HL-60/S4 (cell line): ENCODE measurements at regions not wholly inside any gene's neighbourhood (a gene's known extent, or its start where the extent isn't known, plus 50 kb on each side); places are given as distances from the start of the nearest gene placed in this dataset.
"Not testable (repeated sequence)": the region's sequence is repeated elsewhere in the genome, so short reads cannot be mapped to it uniquely, and the experiment has no call there.

Experiments used
- in situ Hi-C: fragments of 300-500 bp; cut with MboI; formaldehyde crosslinking; loops from 2 replicates; pipeline ENCODE4 v1.14.3; 2022; ENCODE audit warnings: low sequenced_read_pairs

DNA sequence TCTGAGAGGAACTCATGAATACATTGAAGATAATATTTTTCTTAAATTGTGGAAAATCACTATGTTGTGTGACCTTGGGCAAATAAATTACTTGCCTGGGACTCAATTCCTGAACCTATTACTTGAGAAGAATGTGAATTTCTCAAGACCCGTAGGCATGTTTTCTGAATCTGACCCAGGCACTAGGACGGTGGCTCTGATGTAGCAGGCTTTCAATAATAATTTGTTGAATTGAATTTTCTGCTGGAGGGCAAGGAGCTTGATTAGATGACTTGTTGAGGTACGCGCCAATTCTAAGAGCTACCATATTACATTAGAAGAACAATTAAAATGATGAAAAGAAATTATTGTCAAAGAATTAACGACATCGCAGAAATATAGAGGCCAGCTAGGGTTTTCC lies 150.2 kb upstream of the LRRC3B start:
- in situ Hi-C loops, result no loop called here

DNA sequence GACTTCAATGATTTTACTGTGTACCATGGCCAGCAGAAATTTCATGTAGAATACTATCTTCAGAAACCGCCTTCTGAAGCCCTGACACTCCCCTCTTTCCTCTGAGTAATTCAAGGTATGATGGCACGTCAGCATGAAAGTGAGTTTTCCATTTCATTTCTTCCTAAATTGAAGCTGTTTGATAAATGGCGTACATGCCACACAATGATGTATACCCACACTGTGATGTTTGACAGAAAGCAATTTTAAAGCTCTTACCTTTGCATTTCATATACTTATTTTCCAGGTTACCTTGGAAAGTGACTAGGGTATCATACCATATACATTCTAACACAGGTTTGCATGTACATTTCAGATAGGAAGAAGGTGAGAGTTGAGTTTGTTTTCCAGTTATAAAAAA lies 147.9 kb upstream of the LRRC3B start:
- in situ Hi-C loops, result no loop called here

DNA sequence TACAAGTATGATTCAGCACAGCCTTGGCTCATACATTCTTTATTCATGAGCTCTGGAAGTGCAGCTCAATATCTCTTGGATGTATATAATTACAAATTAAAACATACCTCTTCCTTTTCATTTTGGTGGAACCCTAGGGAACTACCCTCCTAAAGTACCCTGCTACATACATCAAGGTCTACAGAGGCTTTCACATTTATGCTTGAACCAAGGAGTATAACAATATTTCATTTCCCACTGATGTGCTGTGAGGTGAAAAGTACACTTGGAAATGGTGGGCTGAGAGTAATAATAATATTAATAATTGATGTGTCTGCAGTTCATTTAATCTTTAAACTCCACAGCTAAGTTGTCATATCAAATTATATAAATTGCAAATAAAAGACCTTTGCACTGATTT lies 142.2 kb upstream of the LRRC3B start:
- in situ Hi-C loops, result no loop called here

DNA sequence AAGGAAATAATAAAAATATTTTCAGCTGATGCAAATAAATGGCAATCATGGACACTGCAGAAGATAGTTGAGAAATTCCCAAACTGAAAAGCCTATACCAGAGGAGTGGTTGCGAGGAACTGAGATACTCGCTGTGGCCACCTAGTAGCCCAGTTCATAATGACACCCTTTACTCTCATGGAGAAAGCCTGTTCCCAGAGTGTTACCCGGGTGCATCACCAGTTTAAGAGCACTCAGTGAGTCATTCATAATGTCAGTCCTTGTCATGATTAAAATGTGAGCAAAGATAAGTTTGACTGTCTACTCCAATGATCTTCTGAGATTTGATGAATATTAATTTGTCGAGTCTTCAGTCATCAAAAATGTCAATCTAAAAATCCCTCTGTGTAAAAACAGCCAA lies 138.4 kb upstream of the LRRC3B start:
- in situ Hi-C loops, result no loop called here

DNA sequence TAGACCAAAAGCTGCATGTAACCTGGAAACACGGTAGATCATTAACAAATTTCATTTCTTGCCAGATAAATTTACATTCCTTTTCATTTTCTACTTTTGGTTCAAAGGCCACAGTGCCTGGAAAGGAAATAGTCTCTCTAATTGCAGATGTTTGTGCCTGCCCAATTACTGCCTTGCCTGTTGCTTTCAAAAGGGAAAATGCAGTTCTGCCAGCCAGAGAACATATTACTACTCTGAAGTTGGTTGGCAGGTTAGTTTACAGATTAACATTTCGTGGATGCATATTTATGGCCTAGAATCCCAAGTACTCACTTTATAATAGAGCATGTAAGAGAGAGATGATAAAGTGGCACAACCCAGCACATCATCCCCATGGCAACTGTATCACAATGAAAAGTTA lies 124.3 kb upstream of the LRRC3B start:
- in situ Hi-C loops, result no loop called here

DNA sequence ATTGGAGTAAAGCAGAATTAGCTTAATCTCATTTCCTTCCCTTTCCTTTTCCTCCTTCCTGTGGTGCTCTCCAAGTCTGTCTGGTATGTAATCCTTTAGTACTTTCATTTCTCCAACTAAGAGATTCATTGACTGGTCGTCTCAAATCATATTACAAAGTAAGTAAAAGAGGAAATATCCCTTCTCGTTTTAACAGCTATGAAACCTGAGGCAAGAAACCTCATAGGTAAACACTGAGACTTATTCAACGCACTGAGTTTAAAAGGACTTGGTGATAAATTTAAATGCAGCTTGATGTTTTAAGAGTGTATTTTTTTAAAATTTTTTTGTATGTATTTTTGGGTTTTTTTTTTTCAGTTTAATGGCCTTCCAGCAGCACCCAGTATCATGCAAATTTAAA lies 117.2 kb upstream of the LRRC3B start:
- in situ Hi-C loops, result no loop called here

DNA sequence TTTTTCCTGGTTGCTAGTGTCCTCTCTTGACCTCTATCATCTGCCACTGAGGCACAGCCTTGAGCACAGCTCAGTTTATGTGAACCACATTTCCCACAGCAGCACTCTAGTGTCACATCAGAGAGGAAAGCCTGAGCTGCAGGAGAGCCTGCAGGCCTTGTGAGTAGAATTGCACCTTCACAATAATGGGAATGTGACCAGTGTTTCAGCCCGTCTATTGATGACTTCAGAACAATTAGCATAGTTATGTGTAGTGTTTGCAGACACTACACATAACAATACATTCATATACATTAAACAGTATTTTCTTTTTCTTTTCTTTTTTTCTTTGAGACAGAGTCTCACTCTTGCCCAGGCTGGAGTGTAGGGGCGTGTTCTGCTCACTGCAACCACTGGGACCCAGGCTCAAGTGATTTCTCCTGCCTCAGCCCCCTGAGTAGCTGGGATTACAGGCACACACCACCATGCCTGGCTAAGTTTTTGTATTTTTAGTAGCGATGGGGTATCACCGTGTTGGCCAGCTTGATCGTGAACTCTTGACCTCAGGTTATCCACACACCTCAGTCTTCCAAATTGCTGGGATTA lies 108.0 kb upstream of the LRRC3B start:
- in situ Hi-C loops, result not testable (repeated sequence)

DNA sequence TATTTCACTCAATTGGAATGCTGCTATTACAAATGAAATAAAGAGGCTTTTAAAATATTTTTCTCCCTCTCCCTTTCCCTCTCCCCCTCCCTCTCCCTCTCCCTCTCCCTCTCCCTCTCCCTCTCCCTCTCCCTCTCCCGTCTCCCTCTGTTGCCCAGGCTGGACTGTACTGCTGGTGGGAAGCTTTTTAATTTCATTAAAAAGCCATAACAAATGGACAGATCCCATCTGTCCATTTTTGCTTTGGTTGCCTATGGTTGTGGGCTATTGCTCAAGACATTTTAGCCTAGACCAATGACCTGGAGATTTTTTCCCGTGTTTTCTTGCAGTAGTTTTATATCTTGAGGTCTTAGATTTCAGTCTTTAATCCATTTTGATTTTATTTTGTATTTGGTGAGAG lies 107.2 kb upstream of the LRRC3B start:
- in situ Hi-C loops, result no loop called here

DNA sequence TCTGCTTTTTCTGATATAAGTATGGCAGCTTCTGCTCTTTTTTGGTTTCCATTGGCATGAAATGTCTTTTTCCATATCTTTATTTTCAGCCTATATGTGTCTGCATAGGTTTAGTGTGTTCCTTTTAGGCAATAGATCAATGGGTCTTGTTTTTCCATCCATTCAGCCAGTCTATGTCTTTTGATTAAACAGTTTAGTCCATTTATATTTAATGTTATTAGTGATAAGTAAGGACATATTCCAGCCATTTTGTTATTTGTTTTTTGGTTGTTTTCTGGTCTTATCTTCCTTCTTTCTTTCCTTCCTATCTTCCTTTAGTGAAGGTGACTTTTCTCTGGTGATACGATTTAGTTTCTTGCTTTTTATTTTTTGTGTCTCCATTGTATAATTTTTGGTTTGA lies 101.3 kb upstream of the LRRC3B start:
- in situ Hi-C loops, result no loop called here

DNA sequence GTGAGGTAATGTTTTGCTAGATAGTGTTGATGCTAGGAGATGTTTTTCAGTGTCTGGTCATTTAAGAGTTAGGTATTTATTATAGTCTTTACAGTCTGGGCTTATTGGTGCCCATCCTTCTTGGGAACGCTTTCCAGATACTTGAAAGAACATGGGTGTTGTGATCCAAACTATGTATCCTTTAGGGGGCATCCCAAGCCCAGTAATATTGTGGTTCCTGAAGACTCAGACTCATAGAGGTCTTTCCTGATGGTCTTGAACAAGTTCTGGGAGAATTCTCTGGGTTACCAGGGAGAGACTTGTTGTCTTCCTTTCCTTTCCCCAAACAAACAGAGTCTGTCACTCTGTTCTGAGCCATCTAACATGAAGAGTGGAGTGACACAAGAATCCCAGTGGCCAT lies 99.7 kb upstream of the LRRC3B start:
- in situ Hi-C loops, result no loop called here

DNA sequence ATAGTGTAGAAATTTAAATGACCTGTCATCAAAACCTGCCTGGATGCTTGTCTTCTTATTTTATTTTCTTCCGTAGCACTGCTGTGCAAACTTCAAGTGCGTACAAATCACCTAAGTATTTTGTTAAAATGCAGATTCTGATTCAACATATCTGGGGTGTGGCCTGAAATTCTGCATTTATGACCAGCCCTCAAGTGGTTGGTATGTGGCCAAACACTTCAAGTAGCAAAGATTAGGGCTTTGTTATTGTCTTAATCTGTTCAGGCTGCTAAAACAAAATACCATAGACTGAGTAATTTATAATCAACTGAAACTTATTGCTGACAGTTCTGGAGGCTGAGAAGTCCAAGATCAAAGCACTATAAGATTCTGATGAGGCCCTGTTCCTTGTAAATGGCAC lies 97.6 kb upstream of the LRRC3B start:
- in situ Hi-C loops, result no loop called here

DNA sequence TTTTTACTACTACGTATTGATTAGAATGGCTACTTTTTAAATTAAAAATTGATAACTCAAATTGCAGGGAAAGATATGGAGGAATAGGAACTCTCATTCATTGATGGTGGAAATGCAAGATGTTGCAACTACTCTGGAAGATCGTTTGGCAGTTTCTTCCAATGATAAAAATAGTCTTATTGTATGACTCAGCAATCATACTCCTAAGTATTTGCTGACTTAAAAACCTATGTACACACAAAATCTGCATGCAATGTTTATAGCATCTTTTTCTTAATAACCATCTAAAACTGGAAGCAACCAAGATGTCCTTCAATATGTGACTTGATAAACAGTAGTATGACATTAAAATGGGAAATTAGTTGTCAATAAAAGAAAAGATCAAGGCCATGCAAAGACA lies 87.4 kb upstream of the LRRC3B start:
- in situ Hi-C loops, result no loop called here

DNA sequence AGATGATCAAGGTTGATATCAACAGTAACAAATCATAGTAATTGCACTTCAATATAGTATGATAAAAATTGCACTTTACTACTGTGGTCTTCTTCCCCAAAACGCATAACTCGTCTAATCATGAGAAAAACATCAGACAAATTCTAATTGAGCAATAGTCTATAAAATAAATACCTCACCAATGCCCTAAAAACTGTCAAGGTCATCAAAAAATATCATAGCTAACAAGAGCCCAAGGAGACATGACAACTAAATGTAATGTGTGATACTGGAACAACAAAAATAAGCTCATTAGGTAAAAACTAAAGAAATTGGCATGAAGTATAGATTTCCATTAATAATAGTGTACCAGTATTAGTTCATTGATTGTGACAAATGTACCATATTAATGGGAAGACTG lies 85.6 kb upstream of the LRRC3B start:
- in situ Hi-C loops, result no loop called here

DNA sequence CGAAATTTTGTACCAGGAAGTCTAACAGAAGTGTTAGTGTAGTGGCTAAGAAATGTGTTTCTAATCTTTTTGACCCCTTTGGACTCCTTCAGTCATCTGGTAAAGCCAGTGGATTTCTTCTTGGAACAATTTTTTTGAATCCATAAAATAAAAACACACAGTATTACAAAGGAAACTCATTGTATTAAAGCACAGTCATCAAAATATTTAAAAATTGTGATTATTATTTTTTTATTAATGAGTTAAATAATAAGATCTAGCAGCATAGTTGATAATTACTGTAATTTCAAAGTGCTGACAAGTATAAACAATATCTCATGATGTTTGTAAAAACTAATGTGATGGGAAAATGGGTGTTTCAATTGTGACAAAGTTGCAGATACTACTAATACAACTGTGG lies 72.2 kb upstream of the LRRC3B start:
- in situ Hi-C loops, result no loop called here

DNA sequence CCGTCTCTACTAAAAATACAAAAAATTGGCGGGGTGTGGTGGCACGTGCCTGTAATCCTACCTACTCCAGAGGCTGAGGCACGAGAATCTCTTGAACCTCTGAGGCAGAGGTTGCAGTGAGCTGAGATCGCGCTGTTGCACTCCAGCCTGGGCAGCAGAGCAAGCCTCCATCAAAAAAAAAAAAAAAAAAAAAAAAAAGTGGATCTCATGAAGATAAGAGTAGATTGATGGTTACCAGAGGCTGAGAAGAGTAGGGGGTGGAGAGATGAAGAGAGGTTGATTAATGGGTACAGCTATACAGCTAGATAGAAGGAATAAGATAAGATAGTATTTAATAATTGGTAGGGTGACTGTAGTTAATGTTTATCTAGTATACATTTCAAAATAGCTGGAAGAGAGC lies 65.9 kb upstream of the LRRC3B start:
- in situ Hi-C loops, result no loop called here

DNA sequence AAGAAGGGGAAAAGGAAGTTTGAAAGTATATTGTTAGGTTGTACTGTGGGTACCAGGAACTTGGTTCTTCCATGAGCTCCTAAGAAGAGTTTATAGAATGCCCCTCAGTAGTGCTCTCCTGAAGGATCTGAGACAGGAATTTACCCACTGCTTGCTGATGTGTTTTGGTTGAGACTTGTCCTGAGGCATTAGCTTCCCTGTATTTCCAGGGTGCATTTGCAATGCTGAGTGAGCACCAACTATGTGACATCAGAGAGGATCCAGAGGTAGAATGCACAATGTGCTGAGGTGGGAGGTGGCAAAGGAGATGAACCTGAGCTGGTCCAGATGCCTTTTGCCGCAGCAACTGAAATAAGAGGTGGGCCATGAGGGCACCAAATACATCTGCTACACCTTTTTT lies 64.3 kb upstream of the LRRC3B start:
- in situ Hi-C loops, result no loop called here

DNA sequence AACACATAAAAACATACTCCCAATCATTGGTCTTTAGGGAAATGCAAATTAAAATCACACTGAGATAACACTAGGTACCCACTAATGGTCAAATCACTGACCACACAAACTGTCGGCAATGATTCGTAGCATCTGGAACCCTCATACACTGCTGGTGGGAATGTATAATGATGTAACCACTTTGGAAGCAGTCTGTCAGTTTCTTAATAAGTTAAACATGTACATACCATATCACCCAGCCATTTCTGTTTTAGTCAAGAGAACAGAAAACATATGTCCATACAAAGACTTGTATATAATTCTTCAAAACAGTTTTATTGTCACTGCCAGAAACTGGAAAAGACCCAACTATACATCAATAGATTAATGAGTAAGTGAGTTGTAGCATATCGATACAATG lies 63.3 kb upstream of the LRRC3B start:
- in situ Hi-C loops, result no loop called here

DNA sequence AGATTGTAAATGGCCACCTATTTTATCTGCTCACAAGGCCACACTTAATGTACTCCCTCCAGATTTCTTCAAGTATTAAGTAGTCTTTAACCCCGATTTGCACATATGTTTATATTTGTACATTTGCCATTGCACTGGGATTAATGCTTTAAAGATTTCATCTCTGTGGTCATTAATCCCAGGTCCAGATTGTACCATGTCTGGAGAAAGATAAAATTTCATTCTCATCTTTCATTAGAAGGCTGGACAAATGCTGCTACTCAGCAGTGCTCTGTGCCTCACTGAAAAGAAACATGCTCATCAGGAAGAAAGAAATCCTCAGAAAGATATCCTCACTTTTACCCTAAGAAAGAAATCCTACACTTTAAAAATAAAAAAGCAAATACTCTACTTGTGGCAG lies 62.5 kb upstream of the LRRC3B start:
- in situ Hi-C loops, result no loop called here

DNA sequence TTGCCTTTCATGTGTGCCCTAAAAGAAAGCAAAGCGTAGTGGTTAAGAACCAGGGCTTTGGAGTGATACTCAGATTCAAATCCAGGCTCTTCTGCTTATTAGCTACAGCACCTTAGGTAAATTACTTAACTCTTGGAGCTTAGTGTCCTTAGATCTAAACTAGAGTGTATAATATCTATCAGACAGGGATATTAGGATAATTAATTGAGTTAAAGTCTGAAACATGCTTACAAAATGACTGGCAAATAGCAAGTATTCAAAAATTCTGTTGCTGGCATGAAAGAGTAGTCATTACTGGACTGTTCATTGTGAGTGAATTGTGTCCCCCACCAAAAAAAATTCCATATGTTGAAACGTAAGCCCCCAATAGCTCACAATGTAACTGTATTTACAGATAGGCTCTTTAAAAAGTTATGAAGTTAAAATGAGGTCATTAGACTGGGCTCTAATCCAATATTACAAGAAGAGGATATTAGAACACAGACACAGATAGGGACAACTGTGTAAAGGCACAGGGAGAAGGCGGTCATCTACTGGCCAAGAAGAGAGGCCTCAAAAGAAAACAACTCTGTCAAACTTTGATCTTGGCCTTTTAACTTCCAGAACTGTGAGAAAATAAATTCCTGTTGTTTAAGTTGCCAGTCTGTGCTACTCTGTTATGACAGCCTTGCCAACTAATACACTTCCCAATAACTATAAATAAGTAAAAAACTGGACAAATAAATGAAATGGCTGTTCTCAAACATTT lies 60.4 kb upstream of the LRRC3B start:
- in situ Hi-C loops, result no loop called here
